Fibroblast of skin of right biceps (primary cell): ENCODE measurements at regions not wholly inside any gene's neighbourhood (a gene's known extent, or its start where the extent isn't known, plus 50 kb on each side); places are given as distances from the start of the nearest gene placed in this dataset.
"Not testable (repeated sequence)": the region's sequence is repeated elsewhere in the genome, so short reads cannot be mapped to it uniquely, and the experiment has no call there.

Experiments
- DNase-seq: peaks from one replicate; pipeline ENCODE4 v3.0.0-alpha.2; 2013

GRCh38 chr20:48490341-48490740 is 337.5 kb downstream of the PREX1 start:
- DNase-seq = not testable (repeated sequence)

GRCh38 chr20:48489656-48490055 is 338.1 kb downstream of the PREX1 start:
- no peak for DNase-seq

- no peak for DNase-seq
These were observed 338.7 kb downstream of the PREX1 start for GRCh38 chr20:48489046-48489463.

- DNase-seq = not testable (repeated sequence)
These were observed 339.3 kb downstream of the PREX1 start for GRCh38 chr20:48488334-48489034.

GRCh38 chr20:48486065-48486464 is 341.7 kb downstream of the PREX1 start:
- DNase-seq = no peak

GRCh38 chr20:48485153-48485552 is 342.6 kb downstream of the PREX1 start:
- not testable (repeated sequence) for DNase-seq

GRCh38 chr20:48483334-48484066 is 344.3 kb downstream of the PREX1 start:
- DNase-seq = no peak

- DNase-seq = no peak
These were observed 345.0 kb downstream of the PREX1 start for GRCh38 chr20:48482790-48483189.

- no peak for DNase-seq
These were observed 347.5 kb downstream of the PREX1 start for GRCh38 chr20:48480216-48480772.

- DNase-seq = no peak
These were observed 348.8 kb downstream of the PREX1 start for GRCh38 chr20:48478806-48479585.

- no peak for DNase-seq
These were observed 349.4 kb downstream of the PREX1 start for GRCh38 chr20:48478370-48478769.

- DNase-seq = no peak
These were observed 350.9 kb downstream of the PREX1 start for GRCh38 chr20:48476854-48477253.

- no peak for DNase-seq
These were observed 353.8 kb downstream of the PREX1 start for GRCh38 chr20:48474022-48474421.

GRCh38 chr20:48471759-48472408 is 355.9 kb downstream of the PREX1 start:
- no peak for DNase-seq

GRCh38 chr20:48471176-48471575 is 356.6 kb downstream of the PREX1 start:
- no peak for DNase-seq

- no peak for DNase-seq
These were observed 357.7 kb downstream of the PREX1 start for GRCh38 chr20:48470141-48470540.

GRCh38 chr20:48469026-48469425 is 358.8 kb downstream of the PREX1 start:
- no peak for DNase-seq

- no peak for DNase-seq
These were observed 359.2 kb downstream of the PREX1 start for GRCh38 chr20:48468571-48468970.

- DNase-seq = no peak
These were observed 360.2 kb downstream of the PREX1 start for GRCh38 chr20:48467622-48468021.

GRCh38 chr20:48465271-48465670 is 362.5 kb downstream of the PREX1 start:
- DNase-seq = no peak

GRCh38 chr20:48463916-48464315 is 363.9 kb downstream of the PREX1 start:
- DNase-seq = peak; percentile 48

- DNase-seq = no peak
These were observed 364.6 kb downstream of the PREX1 start for GRCh38 chr20:48463096-48463720.
